VCaP (cell line): ENCODE measurements at regions not wholly inside any gene's neighbourhood (a gene's known extent, or its start where the extent isn't known, plus 50 kb on each side); places are given as distances from the start of the nearest gene placed in this dataset.
"Not testable (repeated sequence)": the region's sequence is repeated elsewhere in the genome, so short reads cannot be mapped to it uniquely, and the experiment has no call there.

Source experiments
- H3K27ac ChIP-seq: fragments of 450-650 bp; 2 replicates; pipeline ENCODE4 v1.5.1; 2017
- TF ChIP-seq, protein P1 (sequence below): fragments of 450-650 bp; conservative IDR thresholded peaks from 2 replicates; pipeline ENCODE4 v1.5.1; 2017; ENCODE audit warnings: mild to moderate bottlenecking, moderate library complexity

DNA sequence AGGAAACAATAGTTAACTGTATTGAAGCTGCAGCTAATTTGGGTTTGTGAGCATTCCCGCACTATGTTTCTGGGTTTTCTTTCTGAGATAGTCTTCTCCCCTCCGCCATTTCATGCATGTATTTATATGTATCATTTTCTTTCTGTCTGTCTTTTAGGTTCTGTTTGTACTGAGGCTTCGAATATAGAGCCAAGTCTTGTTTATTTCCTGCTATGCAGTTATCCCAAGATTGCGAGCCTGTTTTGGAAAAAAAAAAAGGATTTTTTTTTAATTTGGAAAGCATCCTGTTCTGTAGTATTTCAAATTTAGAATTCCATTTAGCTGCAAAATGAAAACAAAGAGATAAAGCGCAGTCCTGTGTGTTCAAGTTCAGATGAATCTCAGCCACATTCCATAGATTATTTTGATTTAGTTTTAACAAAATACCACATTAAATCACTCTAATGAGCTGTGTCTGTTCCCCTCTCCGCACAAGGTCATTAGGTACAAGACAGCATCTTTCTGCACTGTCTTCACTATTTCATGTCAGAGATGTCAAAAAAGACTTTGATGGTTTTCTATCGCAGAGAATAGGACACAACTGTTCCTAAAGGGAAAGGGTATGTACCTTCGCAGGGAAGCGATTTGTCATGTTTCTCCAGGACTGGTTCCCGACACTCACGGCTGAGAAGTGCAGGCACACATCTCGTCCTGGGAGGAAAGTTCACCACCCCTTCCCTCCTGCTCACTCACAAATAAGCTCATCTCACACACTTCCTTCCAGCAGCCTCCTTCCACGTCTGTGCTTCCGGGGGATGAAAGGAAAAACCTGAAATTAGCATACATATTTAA, 443.4 kb downstream of the ZNF516 start:
- TF ChIP-seq, protein P1, sequence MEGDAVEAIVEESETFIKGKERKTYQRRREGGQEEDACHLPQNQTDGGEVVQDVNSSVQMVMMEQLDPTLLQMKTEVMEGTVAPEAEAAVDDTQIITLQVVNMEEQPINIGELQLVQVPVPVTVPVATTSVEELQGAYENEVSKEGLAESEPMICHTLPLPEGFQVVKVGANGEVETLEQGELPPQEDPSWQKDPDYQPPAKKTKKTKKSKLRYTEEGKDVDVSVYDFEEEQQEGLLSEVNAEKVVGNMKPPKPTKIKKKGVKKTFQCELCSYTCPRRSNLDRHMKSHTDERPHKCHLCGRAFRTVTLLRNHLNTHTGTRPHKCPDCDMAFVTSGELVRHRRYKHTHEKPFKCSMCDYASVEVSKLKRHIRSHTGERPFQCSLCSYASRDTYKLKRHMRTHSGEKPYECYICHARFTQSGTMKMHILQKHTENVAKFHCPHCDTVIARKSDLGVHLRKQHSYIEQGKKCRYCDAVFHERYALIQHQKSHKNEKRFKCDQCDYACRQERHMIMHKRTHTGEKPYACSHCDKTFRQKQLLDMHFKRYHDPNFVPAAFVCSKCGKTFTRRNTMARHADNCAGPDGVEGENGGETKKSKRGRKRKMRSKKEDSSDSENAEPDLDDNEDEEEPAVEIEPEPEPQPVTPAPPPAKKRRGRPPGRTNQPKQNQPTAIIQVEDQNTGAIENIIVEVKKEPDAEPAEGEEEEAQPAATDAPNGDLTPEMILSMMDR, result no peak
- no peak overlapping the region for H3K27ac ChIP-seq

DNA sequence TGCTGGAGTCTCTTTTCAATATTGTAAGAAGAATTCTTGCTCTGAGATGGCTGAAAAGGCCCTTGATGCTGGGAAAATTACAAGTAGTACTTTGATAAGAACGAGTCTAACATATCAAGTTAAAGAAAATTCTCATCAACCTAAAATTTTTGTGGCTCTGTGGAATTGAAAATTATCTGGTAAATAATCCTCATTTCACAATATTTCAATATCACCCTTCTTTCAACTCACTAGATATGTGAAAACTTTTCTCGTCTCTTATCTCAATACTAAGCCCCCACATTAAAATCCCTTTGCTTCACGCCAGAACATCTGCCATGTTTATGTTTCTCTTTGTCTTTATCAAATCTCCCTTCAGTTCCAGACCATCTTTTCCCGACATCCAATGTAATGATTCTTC, 448.8 kb downstream of the ZNF516 start:
- H3K27ac ChIP-seq, result no peak overlapping the region
- TF ChIP-seq, protein P1, result no peak

DNA sequence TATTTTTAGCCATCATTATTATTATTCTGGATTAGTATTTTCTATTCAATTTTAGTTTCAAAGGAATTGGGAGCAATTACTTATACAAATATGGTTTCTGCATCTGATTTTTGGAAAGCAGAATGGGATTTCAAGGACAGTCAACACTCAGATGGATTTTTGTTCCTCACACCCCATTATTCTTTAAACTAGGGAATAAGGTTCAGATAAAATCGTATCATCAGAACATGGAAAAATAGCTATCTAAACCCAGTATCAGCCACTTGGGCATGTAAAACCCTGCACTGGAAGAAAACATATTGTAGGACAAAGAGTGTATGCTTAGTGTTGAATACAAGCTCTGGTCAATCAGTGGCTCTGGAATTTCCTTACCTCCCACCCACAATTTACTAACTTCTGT, 452.5 kb downstream of the ZNF516 start:
- TF ChIP-seq, protein P1, result no peak
- no peak overlapping the region for H3K27ac ChIP-seq

DNA sequence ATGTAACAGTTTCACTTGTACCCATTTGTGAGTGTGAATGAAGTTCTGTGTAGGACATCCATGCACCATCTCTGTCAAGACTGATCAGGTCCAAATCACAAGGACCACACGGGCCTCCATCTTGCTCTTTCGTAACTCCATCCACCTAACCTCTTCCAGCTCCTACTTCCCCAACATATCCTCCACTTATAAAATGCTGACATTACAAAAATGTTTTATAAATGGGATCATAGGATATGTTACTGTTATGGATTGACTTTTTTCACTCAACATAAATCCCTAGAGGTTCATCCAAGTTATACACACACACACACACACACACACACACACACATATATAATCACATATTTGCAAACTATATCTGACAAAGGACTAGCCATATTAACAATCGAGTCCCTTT, 476.8 kb downstream of the ZNF516 start:
- TF ChIP-seq, protein P1, result no peak
- H3K27ac ChIP-seq, result no peak overlapping the region

- TF ChIP-seq, protein P1, result no peak
- no peak overlapping the region for H3K27ac ChIP-seq
Observed at GRCh38 chr18:76013057-76013456, 482.0 kb downstream of the ZNF516 start.

GRCh38 chr18:76005632-76006208, 489.3 kb downstream of the ZNF516 start:
- H3K27ac ChIP-seq, result no peak overlapping the region
- TF ChIP-seq, protein P1, result no peak

GRCh38 chr18:75987913-75988312, 507.1 kb downstream of the ZNF516 start:
- not testable (repeated sequence) for H3K27ac ChIP-seq

- TF ChIP-seq, protein P1, result no peak
- H3K27ac ChIP-seq, result no peak overlapping the region
Observed at GRCh38 chr18:75984853-75985252, 510.2 kb downstream of the ZNF516 start.
